Sigmoid colon (tissue), 4 donors: ENCODE measurements at regions not wholly inside any gene's neighbourhood (a gene's known extent, or its start where the extent isn't known, plus 50 kb on each side); places are given as distances from the start of the nearest gene placed in this dataset.

Source experiments
- CTCF ChIP-seq, 4 experiments: fragments of 450-650 bp in 3 of 4; fragments of 200-600 bp in 1 of 4; IDR thresholded peaks; one replicate each; pipeline ENCODE4 v1.5.1; 2016 to 2019; ENCODE audit warnings: antibody characterized with exemption in 4 of 4, mild to moderate bottlenecking in 3 of 4, moderate library complexity in 2 of 4
- EP300 ChIP-seq, 4 donors: sonication (generic); formaldehyde crosslinking; IDR thresholded peaks; one replicate each; pipeline ENCODE4 v1.6.1; 2017; ENCODE audit warnings: antibody characterized with exemption in 4 of 4
- POLR2A ChIP-seq, 2 donors: fragments of 450-650 bp; IDR thresholded peaks; one replicate each; pipeline ENCODE4 v1.6.1; 2016; ENCODE audit warnings: antibody characterized with exemption in 2 of 2, mild to moderate bottlenecking in 2 of 2, moderate library complexity in 2 of 2
- POLR2AphosphoS5 ChIP-seq, 4 donors: sonication (generic); formaldehyde crosslinking; IDR thresholded peaks; one replicate each; pipeline ENCODE4 v1.6.1; 2017; ENCODE audit warnings: antibody characterized with exemption in 4 of 4

GRCh38 chr15:50820808-50821382, 55.4 kb upstream of the SPPL2A start:
- TF ChIP-seq CTCF (IDR thresholded peaks at IDR 0.05) (no peak), POLR2AphosphoS5 (IDR thresholded peaks at IDR 0.05) (no peak), EP300 (IDR thresholded peaks at IDR 0.05) (no peak), POLR2A (IDR thresholded peaks at IDR 0.05) (no peak)
